GM23248 (cell line): ENCODE measurements at regions not wholly inside any gene's neighbourhood (a gene's known extent, or its start where the extent isn't known, plus 50 kb on each side); places are given as distances from the start of the nearest gene placed in this dataset.

Experiments
- DNase-seq: peaks from one replicate; pipeline ENCODE4 v3.0.0-alpha.2; 2015
- H2AFZ ChIP-seq: fragments of 200-600 bp; sonication (generic); 2 replicates; pipeline ENCODE4 v1.6.1; 2016; ENCODE audit warnings: antibody characterized with exemption
- H3F3A ChIP-seq: fragments of 200-600 bp; sonication (generic); 2 replicates; pipeline ENCODE4 v1.6.1; 2016; ENCODE audit warnings: mild to moderate bottlenecking, antibody characterized with exemption, mixed run types; ENCODE audit not compliant: insufficient read depth
- H3K27ac ChIP-seq: fragments of 200-600 bp; sonication (generic); 2 replicates; pipeline ENCODE4 v1.5.1; 2016; ENCODE audit warnings: mild to moderate bottlenecking
- H3K27me3 ChIP-seq: fragments of 200-600 bp; sonication (generic); replicated peaks from 2 replicates; pipeline ENCODE4 v1.6.1; 2016; ENCODE audit warnings: mild to moderate bottlenecking; ENCODE audit not compliant: insufficient read depth
- H3K36me3 ChIP-seq: fragments of 200-600 bp; sonication (generic); 2 replicates; pipeline ENCODE4 v1.6.1; 2016; ENCODE audit warnings: low read depth, mild to moderate bottlenecking
- H3K4me1 ChIP-seq: fragments of 200-600 bp; sonication (generic); 2 replicates; pipeline ENCODE4 v1.6.1; 2016; ENCODE audit warnings: mild to moderate bottlenecking; ENCODE audit not compliant: insufficient read depth
- H3K4me2 ChIP-seq: fragments of 200-600 bp; sonication (generic); one replicate; pipeline ENCODE4 v1.6.1; 2016; ENCODE audit warnings: mild to moderate bottlenecking; ENCODE audit not compliant: unreplicated experiment
- H3K4me3 ChIP-seq: fragments of 200-600 bp; sonication (generic); 2 replicates; pipeline ENCODE4 v1.5.1; 2016; ENCODE audit warnings: mild to moderate bottlenecking
- H3K79me2 ChIP-seq: fragments of 200-600 bp; sonication (generic); 2 replicates; pipeline ENCODE4 v1.6.1; 2016; ENCODE audit warnings: mild to moderate bottlenecking; ENCODE audit not compliant: insufficient read depth
- H3K9ac ChIP-seq: fragments of 200-600 bp; sonication (generic); 2 replicates; pipeline ENCODE4 v1.6.1; 2016; ENCODE audit warnings: mild to moderate bottlenecking
- H3K9me2 ChIP-seq: fragments of 200-600 bp; sonication (generic); 2 replicates; pipeline ENCODE4 v1.6.1; 2016; ENCODE audit warnings: mixed run types, mild to moderate bottlenecking, moderate library complexity; ENCODE audit not compliant: insufficient read depth
- H3K9me3 ChIP-seq: fragments of 200-600 bp; sonication (generic); one replicate; pipeline ENCODE4 v1.6.1; 2017; ENCODE audit warnings: low read depth
- H4K20me1 ChIP-seq: fragments of 200-600 bp; sonication (generic); 2 replicates; pipeline ENCODE4 v1.6.0; 2016; ENCODE audit not compliant: insufficient read depth
- EZH2 ChIP-seq: fragments of 200-600 bp; sonication (generic); IDR thresholded peaks from 2 replicates; pipeline ENCODE4 v1.6.1; 2018; ENCODE audit warnings: antibody characterized with exemption, mild to moderate bottlenecking; ENCODE audit not compliant: insufficient read depth, poor library complexity, severe bottlenecking
- EZH2phosphoT487 ChIP-seq: fragments of 200-600 bp; sonication (generic); IDR thresholded peaks from 2 replicates; pipeline ENCODE4 v1.6.1; 2018; ENCODE audit warnings: antibody characterized with exemption, moderate library complexity, mild to moderate bottlenecking, low read depth; ENCODE audit not compliant: insufficient read depth
- WGBS, 2 experiments: methylation state at CpG; one replicate each; pipeline ENCODE4 v1.1.6; 2015 to 2017; ENCODE audit warnings: low lambda C conversion rate in 2 of 2, low coverage in 1 of 2; ENCODE audit errors: missing lambda C conversion rate in 2 of 2; 5-methylcytosine and 5-hydroxymethylcytosine counted together
- in situ Hi-C: fragments of 300-500 bp; cut with MboI; formaldehyde crosslinking; loops from 2 replicates; pipeline ENCODE4 v1.15.0; 2020

- no peaks in the 10 kb centered on the region for H3K9me3 ChIP-seq
- H2AFZ ChIP-seq = no peak overlapping the region
- no peak overlapping the region for H3K4me3 ChIP-seq
- in situ Hi-C loops = no loop called here
- DNase-seq = no peak
- H3K79me2 ChIP-seq = no peaks in the 10 kb centered on the region
- no peaks in the 10 kb centered on the region for H3K27me3 ChIP-seq
- no peak overlapping the region for H3K4me2 ChIP-seq
- 0 out of 2 replicates have a peak, but pooled peaks cover 4% of the 10 kb centered on the region for H3F3A ChIP-seq
- no peak for TF ChIP-seq EZH2
- H4K20me1 ChIP-seq = no peaks in the 10 kb centered on the region
- no peaks in the 10 kb centered on the region for H3K36me3 ChIP-seq
- H3K9me2 ChIP-seq = no peaks in the 10 kb centered on the region
- no peak overlapping the region for H3K9ac ChIP-seq
- no peak overlapping the region for H3K27ac ChIP-seq
- no peaks in the 10 kb centered on the region for H3K4me1 ChIP-seq
Measured at GRCh38 chr1:178593515-178593914, 80.6 kb downstream of the TEX35 start.

- H3F3A ChIP-seq = 0 out of 2 replicates have a peak, but pooled peaks cover 4% of the 10 kb centered on the region
- H4K20me1 ChIP-seq = no peaks in the 10 kb centered on the region
- no peak for TF ChIP-seq EZH2
- no peak for TF ChIP-seq EZH2phosphoT487
- in situ Hi-C loops = no loop called here
- no peaks in the 10 kb centered on the region for H3K9me3 ChIP-seq
- no peak overlapping the region for H3K27ac ChIP-seq
- H3K9ac ChIP-seq = no peak overlapping the region
- no peaks in the 10 kb centered on the region for H3K9me2 ChIP-seq
- 89 to 92% methylated on average over 5 of the region's 5 CpGs for WGBS, 2 experiments
- H3K4me2 ChIP-seq = no peak overlapping the region
- no peak overlapping the region for H2AFZ ChIP-seq
- H3K4me3 ChIP-seq = no peak overlapping the region
- no peaks in the 10 kb centered on the region for H3K79me2 ChIP-seq
- no peak for DNase-seq
- H3K27me3 ChIP-seq = no peaks in the 10 kb centered on the region
- H3K4me1 ChIP-seq = no peaks in the 10 kb centered on the region
- no peaks in the 10 kb centered on the region for H3K36me3 ChIP-seq
Measured at GRCh38 chr1:178594133-178594532, 81.2 kb downstream of the TEX35 start.

- Histone ChIP-seq H3K9me3 (no peaks in the 10 kb centered on the region), H3K79me2 (no peaks in the 10 kb centered on the region), H4K20me1 (no peaks in the 10 kb centered on the region), H3K9ac (no peak overlapping the region), H3K9me2 (no peaks in the 10 kb centered on the region), H2AFZ (no peak overlapping the region), H3K4me1 (no peaks in the 10 kb centered on the region), H3K4me3 (no peak overlapping the region), H3F3A (0 out of 2 replicates have a peak, but pooled peaks cover 4% of the 10 kb centered on the region), H3K27me3 (no peaks in the 10 kb centered on the region), H3K27ac (no peak overlapping the region), H3K36me3 (no peaks in the 10 kb centered on the region), H3K4me2 (no peak overlapping the region)
- DNase-seq = no peak
- in situ Hi-C loops = no loop called here
- WGBS, 2 experiments = 87 to 91% methylated on average over 6 of the region's 6 CpGs
- TF ChIP-seq EZH2phosphoT487 = no peak
- no peak for TF ChIP-seq EZH2
Measured at GRCh38 chr1:178595491-178595890, 82.6 kb downstream of the TEX35 start.

GRCh38 chr1:178599087-178599486, 86.2 kb downstream of the TEX35 start:
- in situ Hi-C loops = no loop called here
- Histone ChIP-seq H2AFZ (no peak overlapping the region), H3K27me3 (no peaks in the 10 kb centered on the region), H3K4me3 (no peak overlapping the region), H3K36me3 (no peaks in the 10 kb centered on the region), H3K4me1 (no peaks in the 10 kb centered on the region), H4K20me1 (no peaks in the 10 kb centered on the region), H3K27ac (no peak overlapping the region), H3K9me2 (no peaks in the 10 kb centered on the region), H3K4me2 (no peak overlapping the region), H3K9ac (no peak overlapping the region), H3F3A (no peaks in the 10 kb centered on the region), H3K9me3 (no peaks in the 10 kb centered on the region), H3K79me2 (no peaks in the 10 kb centered on the region)
- TF ChIP-seq EZH2 (no peak), EZH2phosphoT487 (no peak)
- DNase-seq = no peak
- 87 to 89% methylated on average over 4 of the region's 4 CpGs for WGBS, 2 experiments

GRCh38 chr1:178599745-178600144, 86.8 kb downstream of the TEX35 start:
- H2AFZ ChIP-seq = no peak overlapping the region
- in situ Hi-C loops = no loop called here
- no peaks in the 10 kb centered on the region for H3K9me3 ChIP-seq
- TF ChIP-seq EZH2 (no peak), EZH2phosphoT487 (no peak)
- H3K27ac ChIP-seq = no peak overlapping the region
- no peaks in the 10 kb centered on the region for H3F3A ChIP-seq
- H3K9me2 ChIP-seq = no peaks in the 10 kb centered on the region
- DNase-seq = no peak
- WGBS, 2 experiments = 6% methylated on average over 1 of the region's 1 CpG
- no peaks in the 10 kb centered on the region for H3K27me3 ChIP-seq
- H4K20me1 ChIP-seq = no peaks in the 10 kb centered on the region
- H3K4me3 ChIP-seq = no peak overlapping the region
- no peaks in the 10 kb centered on the region for H3K79me2 ChIP-seq
- no peak overlapping the region for H3K9ac ChIP-seq
- no peak overlapping the region for H3K4me2 ChIP-seq
- no peaks in the 10 kb centered on the region for H3K36me3 ChIP-seq
- H3K4me1 ChIP-seq = no peaks in the 10 kb centered on the region
